ENCODE measurements at regions not wholly inside any gene's neighbourhood (a gene's known extent, or its start where the extent isn't known, plus 50 kb on each side); places are given as distances from the start of the nearest gene placed in this dataset.

- H3K4me1 Mint-ChIP-seq = no peaks in the 10 kb centered on the region
- no peaks in the 10 kb centered on the region for H3K27me3 ChIP-seq (replicated peaks in 1 of 2; ENCODE audit: control insufficient read depth in 2 of 2, extremely low read depth in 1 of 2, insufficient read depth in 2 of 2, low read length in 1 of 2)
- ChIA-PET POLR2A (no interaction called here), CTCF (no interaction called here)
- H3K9me3 Mint-ChIP-seq = no peaks in the 10 kb centered on the region
- no peak overlapping the region for H3K4me3 ChIP-seq (ENCODE audit: control insufficient read depth in 1 of 2, extremely low read depth in 1 of 2, low read length in 1 of 2)
- no peak overlapping the region for H3K27ac Mint-ChIP-seq
- no peaks in the 10 kb centered on the region for H3K4me1 ChIP-seq (ENCODE audit: control insufficient read depth in 1 of 2, extremely low read depth in 1 of 2, insufficient read depth in 2 of 2, low read length in 2 of 2)
- no peak overlapping the region for H3K27ac ChIP-seq (ENCODE audit: low read length)
- H3K4me3 Mint-ChIP-seq = no peak overlapping the region
- H3K36me3 Mint-ChIP-seq = peaks cover 4% of the 10 kb centered on the region
- no peaks in the 10 kb centered on the region for H3K36me3 ChIP-seq (ENCODE audit: control insufficient read depth in 2 of 2, extremely low read depth in 1 of 2, insufficient read depth in 1 of 2, low read length in 1 of 2)
- no peak for DNase-seq
- H3K27me3 Mint-ChIP-seq = peaks cover 0 to 9% of the 10 kb centered on the region in 2 donors
- no peaks in the 10 kb centered on the region for H3K9me3 ChIP-seq
- 100% methylated on average over 1 of the region's 3 CpGs for WGBS (ENCODE audit: insufficient coverage)
- no peak for ATAC-seq (replicated peaks in 1 of 4)
These were observed 519.1 kb upstream of the AKR1E2 start for GRCh38 chr10:4306871-4307270.

GRCh38 chr10:4303045-4303444, 518.0 kb upstream of the KLF6 start:
- H3K27me3 ChIP-seq (replicated peaks in 1 of 2; ENCODE audit: control insufficient read depth in 2 of 2, extremely low read depth in 1 of 2, insufficient read depth in 2 of 2, low read length in 1 of 2) = no peaks in the 10 kb centered on the region
- H3K4me3 ChIP-seq (ENCODE audit: control insufficient read depth in 1 of 2, extremely low read depth in 1 of 2, low read length in 1 of 2) = no peak overlapping the region
- CTCF ChIA-PET = interaction anchor here in 1 of 2 donors (0.6 kb wide), 1 partner anchor 398 kb away, joined by 5 read pairs; no protein-coding TSS in a partner anchor
- POLR2A ChIA-PET = no interaction called here
- no peak for ATAC-seq (replicated peaks in 1 of 4)
- no peak for DNase-seq
- H3K27ac ChIP-seq (ENCODE audit: low read length) = no peak overlapping the region
- H3K36me3 Mint-ChIP-seq = no peaks in the 10 kb centered on the region
- 94% methylated on average over 5 of the region's 5 CpGs for WGBS (ENCODE audit: insufficient coverage)
- H3K9me3 ChIP-seq = no peaks in the 10 kb centered on the region
- H3K4me3 Mint-ChIP-seq = no peak overlapping the region
- no peaks in the 10 kb centered on the region for H3K4me1 ChIP-seq (ENCODE audit: control insufficient read depth in 1 of 2, extremely low read depth in 1 of 2, insufficient read depth in 2 of 2, low read length in 2 of 2)
- H3K27ac Mint-ChIP-seq = no peak overlapping the region
- H3K36me3 ChIP-seq (ENCODE audit: control insufficient read depth in 2 of 2, extremely low read depth in 1 of 2, insufficient read depth in 1 of 2, low read length in 1 of 2) = no peaks in the 10 kb centered on the region
- peaks cover 0 to 5% of the 10 kb centered on the region in 2 donors for H3K27me3 Mint-ChIP-seq
- H3K4me1 Mint-ChIP-seq = no peaks in the 10 kb centered on the region
- no peaks in the 10 kb centered on the region for H3K9me3 Mint-ChIP-seq

DNA sequence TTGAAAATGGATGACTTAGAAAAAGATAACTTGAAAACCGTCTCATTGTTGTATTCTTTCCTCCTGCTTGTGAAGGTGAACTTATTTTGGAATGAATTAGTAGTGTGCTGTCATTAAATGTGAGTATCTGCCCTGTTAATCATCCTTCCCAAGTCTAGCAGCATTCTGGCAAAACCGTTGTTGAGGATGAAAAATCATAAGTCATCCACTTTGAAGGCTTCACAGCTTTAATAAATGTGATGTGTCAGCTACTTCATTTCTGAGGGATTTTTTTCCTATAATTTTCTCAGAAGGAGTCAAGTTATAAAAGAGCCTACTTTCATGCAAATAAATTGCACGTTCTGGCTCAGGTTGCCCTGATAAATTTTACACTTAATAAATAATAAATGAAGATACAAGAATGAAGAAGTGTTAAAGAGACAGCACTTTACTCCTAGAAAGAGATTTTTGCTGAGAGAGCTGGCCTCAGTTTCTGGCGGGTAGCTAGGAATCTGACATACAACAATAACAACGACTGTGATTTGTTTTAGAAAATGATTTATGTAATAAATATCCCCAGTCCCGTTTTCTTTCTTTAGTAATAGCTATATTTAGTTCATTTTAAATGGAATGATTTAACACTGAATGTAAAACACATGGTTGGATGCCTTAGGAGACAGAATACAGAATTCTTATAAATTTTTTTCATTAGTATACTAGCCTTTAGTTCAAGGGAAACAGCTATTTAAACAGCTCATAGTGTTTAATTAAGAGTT, 516.5 kb upstream of the KLF6 start:
- ATAC-seq (replicated peaks in 1 of 4) = no peak
- ChIA-PET POLR2A (no interaction called here), CTCF (interaction anchor here in 1 of 2 donors (1.1 kb wide), 1 partner anchor 9 kb away, joined by 4 read pairs; no protein-coding TSS in a partner anchor)
- H3K9me3 ChIP-seq = no peaks in the 10 kb centered on the region
- Mint-ChIP-seq H3K27ac (no peak overlapping the region), H3K27me3 (peaks cover 0 to 5% of the 10 kb centered on the region in 2 donors), H3K4me1 (no peaks in the 10 kb centered on the region), H3K4me3 (no peak overlapping the region), H3K9me3 (no peaks in the 10 kb centered on the region), H3K36me3 (no peaks in the 10 kb centered on the region)
- H3K4me1 ChIP-seq (ENCODE audit: control insufficient read depth in 1 of 2, extremely low read depth in 1 of 2, insufficient read depth in 2 of 2, low read length in 2 of 2) = no peaks in the 10 kb centered on the region
- no peak overlapping the region for H3K27ac ChIP-seq (ENCODE audit: low read length)
- no peaks in the 10 kb centered on the region for H3K27me3 ChIP-seq (replicated peaks in 1 of 2; ENCODE audit: control insufficient read depth in 2 of 2, extremely low read depth in 1 of 2, insufficient read depth in 2 of 2, low read length in 1 of 2)
- WGBS (ENCODE audit: insufficient coverage) = no CpG with 5 or more reads among the region's 6 CpGs
- H3K36me3 ChIP-seq (ENCODE audit: control insufficient read depth in 2 of 2, extremely low read depth in 1 of 2, insufficient read depth in 1 of 2, low read length in 1 of 2) = no peaks in the 10 kb centered on the region
- no peak for DNase-seq
- H3K4me3 ChIP-seq (ENCODE audit: control insufficient read depth in 1 of 2, extremely low read depth in 1 of 2, low read length in 1 of 2) = no peak overlapping the region

DNA sequence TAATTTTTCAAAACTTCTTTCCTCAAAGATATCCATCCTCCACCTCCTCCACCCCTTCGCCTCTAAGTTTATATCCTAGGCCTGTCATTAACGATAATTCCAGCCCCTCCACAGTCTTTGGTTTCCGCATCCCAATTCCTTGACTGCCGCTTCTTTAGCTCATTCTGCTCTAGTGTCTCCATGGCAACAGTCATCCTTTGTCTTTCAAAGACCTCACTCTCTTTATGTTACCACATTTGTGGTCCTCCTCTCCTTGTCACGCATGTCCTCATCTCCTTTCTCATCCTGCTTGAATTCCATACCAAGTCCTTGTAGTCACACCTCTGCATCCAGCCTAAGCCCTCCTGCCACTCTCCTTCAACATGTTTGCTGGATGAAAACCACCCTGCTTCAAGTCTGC, 511.2 kb upstream of the KLF6 start:
- H3K27me3 Mint-ChIP-seq = peaks cover 0 to 2% of the 10 kb centered on the region in 2 donors
- no peak overlapping the region for H3K27ac Mint-ChIP-seq
- no peak overlapping the region for H3K4me3 Mint-ChIP-seq
- H3K9me3 Mint-ChIP-seq = no peaks in the 10 kb centered on the region
- no peaks in the 10 kb centered on the region for H3K4me1 Mint-ChIP-seq
- H3K4me3 ChIP-seq (ENCODE audit: control insufficient read depth in 1 of 2, extremely low read depth in 1 of 2, low read length in 1 of 2) = no peak overlapping the region
- ChIA-PET POLR2A (no interaction called here), CTCF (no interaction called here)
- no peaks in the 10 kb centered on the region for H3K4me1 ChIP-seq (ENCODE audit: control insufficient read depth in 1 of 2, extremely low read depth in 1 of 2, insufficient read depth in 2 of 2, low read length in 2 of 2)
- no peaks in the 10 kb centered on the region for H3K36me3 Mint-ChIP-seq
- DNase-seq = no peak
- 97% methylated on average over 5 of the region's 5 CpGs for WGBS (ENCODE audit: insufficient coverage)
- no peaks in the 10 kb centered on the region for H3K36me3 ChIP-seq (ENCODE audit: control insufficient read depth in 2 of 2, extremely low read depth in 1 of 2, insufficient read depth in 1 of 2, low read length in 1 of 2)
- H3K27me3 ChIP-seq (replicated peaks in 1 of 2; ENCODE audit: control insufficient read depth in 2 of 2, extremely low read depth in 1 of 2, insufficient read depth in 2 of 2, low read length in 1 of 2) = no peaks in the 10 kb centered on the region
- H3K9me3 ChIP-seq = no peaks in the 10 kb centered on the region
- ATAC-seq (replicated peaks in 1 of 4) = no peak
- H3K27ac ChIP-seq (ENCODE audit: low read length) = no peak overlapping the region

DNA sequence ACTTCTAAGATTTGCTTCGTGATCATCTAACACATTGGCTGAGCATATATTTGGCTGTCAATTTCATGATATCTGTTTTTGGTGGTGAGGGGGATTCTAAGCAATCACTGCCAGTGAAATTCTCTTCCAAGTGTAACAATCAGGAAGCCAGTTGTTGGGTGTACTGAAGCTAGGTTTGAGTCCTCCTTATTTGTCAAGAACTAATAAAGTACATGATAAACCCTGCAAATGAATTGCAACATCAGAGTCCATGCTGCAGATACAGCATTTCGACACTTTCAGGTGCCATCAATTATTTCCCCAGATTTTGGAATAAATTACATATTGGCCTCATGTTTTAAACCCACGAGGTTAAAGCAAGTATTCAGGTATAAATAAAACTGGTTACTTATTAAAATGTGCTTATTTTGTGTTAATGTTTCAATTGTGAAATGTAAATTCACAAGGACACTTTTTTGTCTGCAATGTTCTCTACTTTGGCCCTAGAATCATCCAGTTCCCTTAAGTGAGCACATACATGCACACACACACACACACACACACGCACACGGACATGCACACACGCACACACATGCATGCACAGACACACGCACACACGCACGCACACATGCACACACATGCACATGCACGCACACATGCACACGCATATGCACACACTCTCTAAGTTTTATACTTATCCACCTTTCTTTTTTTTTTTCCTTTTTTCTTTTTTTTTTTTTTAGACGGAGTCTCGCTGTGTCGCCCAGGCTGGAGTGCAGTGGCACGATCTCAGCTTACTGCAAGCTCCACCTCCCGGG, 510.2 kb upstream of the KLF6 start:
- Histone ChIP-seq H3K9me3 (no peaks in the 10 kb centered on the region), H3K36me3 (ENCODE audit: control insufficient read depth in 2 of 2, extremely low read depth in 1 of 2, insufficient read depth in 1 of 2, low read length in 1 of 2) (no peaks in the 10 kb centered on the region), H3K4me3 (ENCODE audit: control insufficient read depth in 1 of 2, extremely low read depth in 1 of 2, low read length in 1 of 2) (no peak overlapping the region), H3K27ac (ENCODE audit: low read length) (no peak overlapping the region), H3K4me1 (ENCODE audit: control insufficient read depth in 1 of 2, extremely low read depth in 1 of 2, insufficient read depth in 2 of 2, low read length in 2 of 2) (no peaks in the 10 kb centered on the region), H3K27me3 (replicated peaks in 1 of 2; ENCODE audit: control insufficient read depth in 2 of 2, extremely low read depth in 1 of 2, insufficient read depth in 2 of 2, low read length in 1 of 2) (no peaks in the 10 kb centered on the region)
- POLR2A ChIA-PET = no interaction called here
- DNase-seq = no peak
- Mint-ChIP-seq H3K4me3 (no peak overlapping the region), H3K4me1 (no peaks in the 10 kb centered on the region), H3K36me3 (no peaks in the 10 kb centered on the region), H3K27ac (no peak overlapping the region), H3K9me3 (no peaks in the 10 kb centered on the region), H3K27me3 (peaks cover 0 to 2% of the 10 kb centered on the region in 2 donors)
- CTCF ChIA-PET = no interaction called here
- no peak for ATAC-seq (replicated peaks in 1 of 4)
- 87% methylated on average over 5 of the region's 16 CpGs for WGBS (ENCODE audit: insufficient coverage)

DNA sequence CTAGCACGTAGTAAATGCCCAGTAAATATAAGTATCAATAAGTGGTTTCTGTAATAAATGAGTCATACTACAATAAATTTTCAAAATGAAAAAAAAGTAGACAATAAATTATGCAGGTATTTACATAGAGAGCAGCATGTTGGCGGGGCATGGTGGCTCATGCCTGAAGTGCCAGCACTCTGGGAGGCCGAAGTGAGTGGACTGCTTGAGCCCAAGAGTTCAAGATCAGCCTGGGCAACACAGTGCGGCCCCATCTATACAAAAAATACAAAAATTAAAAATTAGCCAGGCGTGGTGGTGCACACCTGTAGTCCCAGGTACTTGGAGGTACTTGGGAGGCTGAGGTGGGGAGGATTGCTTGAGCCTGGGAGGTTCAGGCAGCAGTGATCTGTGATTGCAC, 509.3 kb upstream of the KLF6 start:
- no peaks in the 10 kb centered on the region for H3K9me3 ChIP-seq
- 83% methylated on average over 2 of the region's 5 CpGs for WGBS (ENCODE audit: insufficient coverage)
- Mint-ChIP-seq H3K4me3 (no peak overlapping the region), H3K4me1 (no peaks in the 10 kb centered on the region), H3K27me3 (peaks cover 0 to 2% of the 10 kb centered on the region in 2 donors), H3K36me3 (no peaks in the 10 kb centered on the region), H3K9me3 (no peaks in the 10 kb centered on the region), H3K27ac (no peak overlapping the region)
- no peak overlapping the region for H3K27ac ChIP-seq (ENCODE audit: low read length)
- no peaks in the 10 kb centered on the region for H3K27me3 ChIP-seq (replicated peaks in 1 of 2; ENCODE audit: control insufficient read depth in 2 of 2, extremely low read depth in 1 of 2, insufficient read depth in 2 of 2, low read length in 1 of 2)
- H3K4me1 ChIP-seq (ENCODE audit: control insufficient read depth in 1 of 2, extremely low read depth in 1 of 2, insufficient read depth in 2 of 2, low read length in 2 of 2) = no peaks in the 10 kb centered on the region
- no peak for DNase-seq
- ATAC-seq (replicated peaks in 1 of 4) = no peak
- CTCF ChIA-PET = no interaction called here
- no peak overlapping the region for H3K4me3 ChIP-seq (ENCODE audit: control insufficient read depth in 1 of 2, extremely low read depth in 1 of 2, low read length in 1 of 2)
- H3K36me3 ChIP-seq (ENCODE audit: control insufficient read depth in 2 of 2, extremely low read depth in 1 of 2, insufficient read depth in 1 of 2, low read length in 1 of 2) = no peaks in the 10 kb centered on the region
- POLR2A ChIA-PET = no interaction called here
